NCI-H187 treated with DMSO at 0.1 percent for 48 hours (cell line): ENCODE measurements at regions not wholly inside any gene's neighbourhood (a gene's known extent, or its start where the extent isn't known, plus 50 kb on each side); places are given as distances from the start of the nearest gene placed in this dataset.

Experiments used
- DNase-seq: peaks from one replicate; lab custom pipeline; 2025; lab: John Stamatoyannopoulos, UW

- DNase-seq: no peak
Observed at GRCh38 chr15:98144388-98144787, 183.9 kb downstream of the ARRDC4 start.

DNA sequence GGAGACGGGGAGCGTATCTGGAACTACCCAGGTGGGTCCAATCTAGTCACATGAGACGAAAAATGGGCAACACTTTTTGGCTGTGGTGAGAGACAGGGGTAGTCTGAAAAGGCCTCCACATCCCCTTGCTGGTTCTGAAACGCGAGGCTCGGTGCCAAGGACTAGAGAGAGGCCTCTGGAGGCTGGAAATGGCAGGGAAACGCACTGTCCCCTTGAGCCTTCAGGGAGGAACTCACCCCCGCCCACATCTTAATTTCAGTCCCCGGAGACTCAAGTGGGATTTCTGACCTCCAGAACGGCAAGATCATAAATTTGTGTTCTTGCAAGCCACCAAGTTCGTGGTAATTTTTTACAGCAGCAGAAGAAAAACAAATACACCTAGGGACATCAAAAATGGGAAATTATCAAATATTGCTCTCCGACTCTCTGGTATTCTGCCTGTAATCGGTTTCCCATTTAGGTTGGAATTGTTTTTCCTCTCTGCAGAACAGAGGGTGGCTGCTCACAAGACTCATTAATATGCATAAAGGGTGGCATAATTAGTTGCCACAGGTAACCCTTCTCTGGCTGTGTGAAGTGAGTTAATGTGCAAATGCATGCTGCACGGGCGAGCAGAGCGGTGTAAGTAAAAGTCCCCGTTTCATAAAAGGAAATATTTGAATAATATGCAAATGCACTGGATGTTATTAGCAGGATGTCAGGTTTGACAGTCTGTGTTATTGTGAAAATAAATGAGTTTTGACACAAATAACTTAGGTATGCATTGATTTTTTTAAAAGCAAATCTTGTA is 185.7 kb downstream of the ARRDC4 start:
- no peak for DNase-seq

DNA sequence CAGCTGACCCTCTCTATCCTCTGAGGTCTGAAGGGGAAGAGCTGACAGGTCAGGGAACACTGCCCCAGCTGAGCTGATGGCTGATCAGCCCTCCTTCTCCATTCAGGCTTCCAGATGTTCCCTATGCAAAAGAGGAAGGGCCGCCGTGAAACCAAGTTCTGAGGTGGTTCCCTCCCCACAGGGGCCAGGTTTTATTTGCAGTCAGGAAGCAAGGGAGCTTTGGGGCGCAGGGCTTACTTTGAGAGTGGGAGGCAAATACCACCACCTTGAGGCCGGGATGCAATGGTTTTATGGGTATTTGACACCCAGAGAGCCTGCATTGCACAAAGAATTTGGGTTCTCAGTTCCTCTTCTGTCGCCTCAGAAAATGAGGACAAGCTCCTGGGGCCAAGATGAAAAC is 186.9 kb downstream of the ARRDC4 start:
- DNase-seq: no peak

DNA sequence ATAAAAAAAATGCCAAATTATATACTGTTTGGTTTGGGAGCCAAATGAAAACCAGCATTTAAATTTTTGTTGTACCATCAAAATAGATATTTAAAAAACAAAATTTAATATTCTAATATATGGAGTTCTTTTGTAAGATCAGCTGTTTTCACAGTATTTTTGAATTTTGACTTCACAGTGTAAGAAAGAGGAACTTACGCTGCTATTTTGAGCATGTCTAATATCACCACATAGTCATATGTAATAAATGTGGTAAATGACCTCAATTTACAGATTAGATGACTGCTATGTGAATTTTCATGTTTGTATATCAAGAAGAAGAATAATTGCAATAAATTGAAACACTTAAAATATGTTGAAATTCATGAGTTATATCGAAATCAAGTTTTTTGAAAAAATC is 189.6 kb downstream of the ARRDC4 start:
- DNase-seq: no peak

DNA sequence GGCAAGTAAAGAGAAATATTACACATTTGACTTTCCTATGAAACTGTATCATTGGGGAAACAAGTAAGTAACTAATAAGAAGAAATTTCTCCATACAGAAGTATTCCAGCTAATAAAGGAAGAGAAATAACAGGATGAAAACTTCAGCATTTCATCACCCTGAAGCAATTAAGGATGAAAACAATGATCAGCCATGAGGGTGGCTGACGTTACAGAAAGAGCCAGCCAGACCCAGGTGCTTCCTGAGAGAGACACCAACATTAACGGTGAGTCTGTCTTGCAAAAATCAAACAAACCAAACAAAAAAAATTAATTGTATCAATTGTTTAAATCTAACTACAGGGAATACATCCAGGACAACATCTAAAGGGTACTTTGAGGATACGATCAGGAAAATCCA is 190.0 kb downstream of the ARRDC4 start:
- DNase-seq: no peak

GRCh38 chr15:98151096-98151495 is 190.6 kb downstream of the ARRDC4 start:
- no peak for DNase-seq

- DNase-seq: no peak
Observed at GRCh38 chr15:98152156-98152555, 191.7 kb downstream of the ARRDC4 start.

DNA sequence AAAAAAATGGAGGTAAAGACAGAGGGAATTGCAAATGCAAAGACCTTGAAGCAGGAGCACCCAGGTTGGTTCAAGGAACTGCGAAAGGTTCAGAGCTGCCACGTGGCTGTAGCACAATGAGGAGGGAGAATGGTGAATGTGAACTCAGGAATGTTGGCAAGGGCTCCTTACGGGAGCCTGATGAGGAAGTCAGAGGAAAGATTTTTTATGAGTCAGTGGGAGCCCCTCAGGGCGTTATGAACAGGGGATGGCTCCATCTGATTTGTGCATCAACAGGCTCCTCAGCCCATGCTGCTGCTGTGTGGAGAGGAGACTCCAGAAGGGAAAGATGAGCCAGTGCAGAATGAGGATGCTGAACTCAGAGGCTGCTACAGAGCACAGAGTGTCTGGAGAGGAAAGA is 194.4 kb downstream of the ARRDC4 start:
- DNase-seq: no peak

- DNase-seq: no peak
Observed at GRCh38 chr15:98155356-98155755, 194.9 kb downstream of the ARRDC4 start.

- no peak for DNase-seq
Observed at GRCh38 chr15:98160236-98160635, 199.7 kb downstream of the ARRDC4 start.

DNA sequence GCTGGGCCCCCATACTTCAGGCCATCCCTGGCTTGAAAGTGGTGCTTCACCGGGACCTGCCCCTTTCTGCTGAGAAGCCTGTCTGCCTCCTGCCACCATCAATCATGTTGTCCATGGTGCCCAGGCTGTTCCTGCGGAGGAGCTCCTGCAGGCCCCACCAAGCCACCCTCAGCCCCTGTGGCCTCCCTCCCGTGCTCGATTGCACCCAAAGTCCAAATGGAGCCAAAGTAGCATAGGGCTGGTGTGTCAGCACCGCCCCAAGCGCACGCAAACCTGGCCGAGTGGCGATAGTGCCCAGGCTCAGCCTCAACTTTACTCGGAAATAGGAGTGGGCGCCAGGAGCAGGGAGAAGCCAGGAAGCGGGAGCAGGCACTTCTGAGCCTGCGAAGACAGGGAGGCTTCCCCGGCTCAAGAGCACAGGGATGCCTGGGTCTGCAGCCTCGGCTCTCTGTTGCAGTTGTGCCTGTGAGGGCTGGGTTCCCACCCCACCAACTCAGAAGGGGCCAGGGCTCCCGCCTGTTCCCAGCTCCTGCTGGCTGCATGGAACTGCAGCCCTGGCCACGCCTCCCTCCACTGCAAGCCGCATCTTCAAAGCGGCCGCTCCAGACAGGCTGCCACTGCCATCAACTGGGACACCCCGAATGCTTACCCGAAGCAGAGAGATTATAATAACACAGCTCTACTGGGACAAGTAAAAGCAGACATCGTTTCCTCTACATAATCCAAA is 203.0 kb downstream of the ARRDC4 start:
- no peak for DNase-seq

GRCh38 chr15:98164571-98164970 is 204.1 kb downstream of the ARRDC4 start:
- no peak for DNase-seq

DNA sequence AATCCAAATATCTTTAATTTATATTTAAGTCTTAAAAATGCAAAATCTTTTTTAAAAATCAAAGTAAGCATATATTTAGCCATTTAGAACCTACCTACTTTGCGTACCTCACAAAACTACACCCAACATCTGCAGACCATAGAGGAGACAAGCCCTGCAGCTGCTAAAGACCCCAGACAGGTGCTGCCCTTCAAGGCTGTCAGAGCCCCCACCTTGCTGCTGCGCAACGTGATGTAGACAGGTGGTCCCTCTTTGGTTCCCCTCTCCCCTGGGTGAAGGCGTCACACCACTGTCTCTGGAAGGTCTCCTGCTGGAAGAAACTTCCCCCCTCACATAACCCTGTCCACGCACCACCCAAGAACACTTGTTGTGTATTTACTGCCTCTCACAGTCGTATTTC is 204.5 kb downstream of the ARRDC4 start:
- DNase-seq: no peak

GRCh38 chr15:98167722-98168268 is 207.3 kb downstream of the ARRDC4 start:
- no peak for DNase-seq

- no peak for DNase-seq
Observed at GRCh38 chr15:98169551-98169950, 209.0 kb downstream of the ARRDC4 start.

DNA sequence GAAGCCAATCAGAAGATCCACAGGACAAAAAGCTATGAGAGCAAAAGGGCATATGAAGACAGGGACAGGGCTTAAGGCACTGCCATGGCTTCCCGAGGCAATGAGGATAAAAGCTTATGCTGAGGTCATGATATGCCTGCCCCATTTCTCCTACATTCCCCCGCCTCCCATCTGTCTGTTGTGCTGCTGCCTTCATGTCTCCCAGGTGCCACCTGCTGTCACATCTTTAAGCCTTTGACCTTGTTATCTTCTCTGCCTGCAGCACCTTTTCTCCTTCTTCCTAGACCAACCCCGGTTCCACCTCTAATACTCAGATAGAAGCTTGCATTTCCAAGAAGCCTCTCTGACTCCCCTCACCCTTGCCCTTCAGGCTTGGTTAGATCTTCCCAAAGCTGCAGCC is 213.8 kb downstream of the ARRDC4 start:
- DNase-seq: no peak

DNA sequence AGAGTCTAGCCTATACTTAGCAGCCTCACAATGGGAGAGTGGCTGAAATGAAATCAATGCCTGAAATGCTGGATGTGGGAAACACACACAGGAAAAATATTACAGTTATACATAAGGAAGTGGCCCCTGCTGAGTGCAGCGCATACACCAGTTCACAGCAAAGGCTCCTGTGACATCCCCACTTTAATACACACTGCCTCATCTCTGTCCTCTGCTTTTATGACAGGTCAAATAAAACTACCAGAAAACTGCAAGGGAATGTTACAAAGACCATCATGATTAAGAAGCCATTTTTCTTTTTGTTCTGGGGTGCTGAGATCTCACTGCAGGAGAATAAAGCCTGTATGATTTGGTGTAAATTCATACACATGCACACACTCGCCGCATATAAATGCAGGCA is 214.3 kb downstream of the ARRDC4 start:
- DNase-seq: no peak

GRCh38 chr15:98177966-98178592 is 217.6 kb downstream of the ARRDC4 start:
- DNase-seq: no peak

DNA sequence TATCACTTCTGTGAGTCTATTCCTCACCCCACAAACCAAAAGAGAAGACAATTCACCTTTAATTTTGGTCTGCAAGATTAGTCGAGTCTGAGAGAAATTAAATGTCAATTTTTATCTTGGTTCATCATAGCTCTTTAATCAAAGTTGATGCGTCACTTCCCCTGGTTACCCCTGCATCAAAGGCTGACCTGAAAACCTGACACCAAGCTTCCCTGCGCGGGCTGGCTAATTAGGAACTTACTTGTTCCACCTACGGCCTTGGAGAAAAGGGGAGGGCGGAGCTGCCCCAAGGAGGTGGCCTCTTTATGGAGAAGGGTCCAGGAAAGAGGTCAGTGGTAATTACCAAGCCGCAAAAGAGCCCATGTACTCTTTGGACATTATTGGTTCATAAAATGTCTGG is 218.4 kb downstream of the ARRDC4 start:
- DNase-seq: no peak

DNA sequence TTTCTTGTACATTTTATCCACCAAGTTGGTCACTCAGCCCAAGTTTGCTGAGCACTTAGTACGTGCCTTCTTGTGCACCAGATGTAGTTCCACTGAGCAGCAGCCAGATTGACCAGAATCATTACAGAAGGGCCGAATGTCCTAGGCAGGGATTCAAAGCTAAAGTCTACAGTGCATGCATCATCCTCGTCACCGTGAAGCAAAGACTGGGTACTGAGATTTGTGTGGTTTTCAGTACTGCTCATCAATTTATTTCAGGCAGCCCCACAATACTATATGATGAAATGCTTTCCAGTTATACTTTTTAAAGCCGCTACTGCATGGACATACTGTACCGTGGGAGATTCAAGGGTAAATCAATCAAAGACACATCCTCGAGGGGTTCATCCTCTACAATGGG is 227.0 kb downstream of the ARRDC4 start:
- DNase-seq: no peak

GRCh38 chr15:98190914-98191313 is 230.4 kb downstream of the ARRDC4 start:
- no peak for DNase-seq

- no peak for DNase-seq
Observed at GRCh38 chr15:98195796-98196195, 235.3 kb downstream of the ARRDC4 start.

DNA sequence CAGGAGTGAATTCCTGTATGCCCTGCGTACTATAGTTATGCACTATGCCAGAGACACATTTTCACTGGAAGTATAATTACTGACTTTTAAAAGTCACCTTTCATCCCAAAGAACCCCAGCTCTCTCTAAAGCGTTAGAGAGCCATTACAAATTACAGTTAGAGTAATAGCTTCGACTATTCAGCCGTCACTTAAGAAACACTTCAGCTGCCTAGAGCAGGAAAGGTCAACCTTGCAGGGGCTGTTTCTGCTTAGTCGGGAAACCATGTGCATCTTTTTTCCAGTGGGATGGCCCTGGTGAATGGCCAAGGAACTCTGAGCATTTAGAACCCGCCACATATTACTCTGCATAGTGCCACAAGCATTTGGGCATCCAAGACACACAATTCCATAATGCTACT is 235.9 kb downstream of the ARRDC4 start:
- DNase-seq: no peak
